ENCODE measurements at regions not wholly inside any gene's neighbourhood (a gene's known extent, or its start where the extent isn't known, plus 50 kb on each side); places are given as distances from the start of the nearest gene placed in this dataset.

DNA sequence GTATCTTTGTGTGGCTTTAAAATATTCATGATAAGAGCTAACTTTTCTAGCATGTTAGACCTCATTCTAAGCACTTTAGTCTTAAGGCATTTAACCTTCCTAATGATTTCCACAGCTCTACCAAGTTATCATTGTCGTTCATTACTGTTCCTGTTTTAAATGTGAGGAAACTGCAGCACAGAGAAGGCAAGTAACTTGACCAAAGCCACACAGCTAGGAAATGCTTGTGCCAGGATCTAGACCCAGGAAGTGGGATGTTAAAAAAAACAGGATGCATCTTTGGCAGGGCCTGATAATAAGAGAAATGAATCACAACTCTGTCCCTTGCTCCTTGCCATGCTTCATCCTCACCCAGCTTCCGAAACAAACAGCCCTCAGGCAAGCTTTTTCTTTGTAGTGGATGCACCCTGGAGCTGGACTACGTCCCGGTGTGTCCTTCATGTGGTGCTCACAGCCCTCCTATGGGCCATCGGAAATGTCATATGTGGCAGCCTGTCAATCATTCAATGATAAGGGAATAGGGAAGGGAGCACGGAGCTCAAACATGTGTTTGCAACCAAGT is 196.9 kb upstream of the RREB1 start:
- H3K36me3 ChIP-seq (ENCODE audit: control insufficient read depth, insufficient read depth, low read length): no peaks in the 10 kb centered on the region
- no peaks in the 10 kb centered on the region for H3K27me3 ChIP-seq (replicated peaks; ENCODE audit: control insufficient read depth, insufficient read depth, low read length)
- no peak for DNase-seq (ENCODE audit: extremely low read depth, insufficient read length)
- TF ChIP-seq, protein P1, sequence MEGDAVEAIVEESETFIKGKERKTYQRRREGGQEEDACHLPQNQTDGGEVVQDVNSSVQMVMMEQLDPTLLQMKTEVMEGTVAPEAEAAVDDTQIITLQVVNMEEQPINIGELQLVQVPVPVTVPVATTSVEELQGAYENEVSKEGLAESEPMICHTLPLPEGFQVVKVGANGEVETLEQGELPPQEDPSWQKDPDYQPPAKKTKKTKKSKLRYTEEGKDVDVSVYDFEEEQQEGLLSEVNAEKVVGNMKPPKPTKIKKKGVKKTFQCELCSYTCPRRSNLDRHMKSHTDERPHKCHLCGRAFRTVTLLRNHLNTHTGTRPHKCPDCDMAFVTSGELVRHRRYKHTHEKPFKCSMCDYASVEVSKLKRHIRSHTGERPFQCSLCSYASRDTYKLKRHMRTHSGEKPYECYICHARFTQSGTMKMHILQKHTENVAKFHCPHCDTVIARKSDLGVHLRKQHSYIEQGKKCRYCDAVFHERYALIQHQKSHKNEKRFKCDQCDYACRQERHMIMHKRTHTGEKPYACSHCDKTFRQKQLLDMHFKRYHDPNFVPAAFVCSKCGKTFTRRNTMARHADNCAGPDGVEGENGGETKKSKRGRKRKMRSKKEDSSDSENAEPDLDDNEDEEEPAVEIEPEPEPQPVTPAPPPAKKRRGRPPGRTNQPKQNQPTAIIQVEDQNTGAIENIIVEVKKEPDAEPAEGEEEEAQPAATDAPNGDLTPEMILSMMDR (IDR thresholded peaks at IDR 0.05; ENCODE audit: insufficient read depth, low read length, poor library complexity, severe bottlenecking): no peak
- H3K4me3 ChIP-seq (replicated peaks; ENCODE audit: low read depth, low read length): no peak overlapping the region

DNA sequence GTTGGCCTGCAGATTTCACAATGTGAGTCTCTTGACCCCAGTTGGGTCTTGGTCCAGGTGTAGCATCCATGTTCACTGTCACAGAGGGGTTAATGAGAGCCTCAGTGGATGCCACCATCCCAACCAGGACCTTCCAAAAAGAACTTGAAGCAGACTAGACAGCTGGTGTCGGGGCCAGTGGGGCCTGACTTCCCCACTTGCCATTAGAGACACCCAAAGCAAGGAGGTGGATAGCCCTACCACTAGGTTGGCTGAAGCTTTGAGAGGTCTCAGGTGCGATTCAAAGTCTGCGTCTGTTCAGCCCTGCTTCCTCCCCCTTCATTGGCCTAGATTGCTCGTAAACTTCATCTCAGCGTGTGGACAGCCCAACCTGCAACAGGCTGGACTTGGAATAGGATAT is 196.4 kb upstream of the RREB1 start:
- TF ChIP-seq, protein P1 (IDR thresholded peaks at IDR 0.05; ENCODE audit: insufficient read depth, low read length, poor library complexity, severe bottlenecking): no peak
- H3K27me3 ChIP-seq (replicated peaks; ENCODE audit: control insufficient read depth, insufficient read depth, low read length): no peaks in the 10 kb centered on the region
- DNase-seq (ENCODE audit: extremely low read depth, insufficient read length): no peak
- H3K4me3 ChIP-seq (replicated peaks; ENCODE audit: low read depth, low read length): no peak overlapping the region
- H3K36me3 ChIP-seq (ENCODE audit: control insufficient read depth, insufficient read depth, low read length): no peaks in the 10 kb centered on the region

DNA sequence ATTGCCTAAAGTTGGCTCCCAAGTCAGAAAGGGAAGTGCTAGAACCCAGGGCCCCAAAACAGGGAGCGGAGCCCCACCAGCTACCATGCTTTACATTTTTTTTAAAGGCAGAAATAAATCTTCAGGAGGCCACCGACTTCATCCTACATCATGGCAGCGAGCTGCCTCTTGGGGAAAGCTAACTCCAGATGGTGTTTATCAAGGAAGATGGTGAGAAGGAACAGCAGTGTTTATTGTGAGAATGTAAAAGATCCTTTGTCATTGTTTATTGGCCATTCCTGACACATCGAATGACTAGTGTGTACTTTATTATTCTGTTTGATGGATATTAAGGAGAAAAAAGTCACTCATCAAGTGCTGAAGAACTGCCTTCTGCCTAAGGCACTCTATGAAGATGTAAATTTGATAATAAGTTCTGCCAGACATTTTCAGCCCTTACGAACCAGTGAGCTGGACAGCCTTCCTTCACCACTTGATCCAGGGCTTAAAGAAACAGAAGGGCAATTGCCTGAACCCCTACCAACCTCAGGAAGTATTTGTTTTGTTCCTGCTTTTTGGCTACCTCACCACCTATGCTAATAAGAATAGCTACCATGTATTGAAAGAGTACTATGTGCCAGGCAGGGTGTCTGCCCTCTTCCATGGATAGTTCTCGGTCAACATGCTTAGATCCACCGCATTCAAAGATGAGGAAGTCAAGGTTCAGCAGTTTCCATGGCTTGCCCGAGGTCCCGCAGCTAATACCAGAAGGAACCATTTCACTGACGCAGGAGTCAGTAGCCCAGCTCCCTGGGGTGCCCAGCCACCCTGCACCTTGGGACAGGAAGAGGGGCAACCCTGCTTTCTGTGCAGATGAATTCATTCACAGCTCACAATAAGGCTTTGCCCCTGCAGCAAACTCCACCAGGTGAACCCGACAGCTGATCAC is 194.7 kb upstream of the RREB1 start:
- no peak for DNase-seq (ENCODE audit: extremely low read depth, insufficient read length)
- Histone ChIP-seq H3K36me3 (ENCODE audit: control insufficient read depth, insufficient read depth, low read length) (no peaks in the 10 kb centered on the region), H3K27me3 (replicated peaks; ENCODE audit: control insufficient read depth, insufficient read depth, low read length) (no peaks in the 10 kb centered on the region), H3K4me3 (replicated peaks; ENCODE audit: low read depth, low read length) (no peak overlapping the region)
- TF ChIP-seq, protein P1 (IDR thresholded peaks at IDR 0.05; ENCODE audit: insufficient read depth, low read length, poor library complexity, severe bottlenecking): no peak

DNA sequence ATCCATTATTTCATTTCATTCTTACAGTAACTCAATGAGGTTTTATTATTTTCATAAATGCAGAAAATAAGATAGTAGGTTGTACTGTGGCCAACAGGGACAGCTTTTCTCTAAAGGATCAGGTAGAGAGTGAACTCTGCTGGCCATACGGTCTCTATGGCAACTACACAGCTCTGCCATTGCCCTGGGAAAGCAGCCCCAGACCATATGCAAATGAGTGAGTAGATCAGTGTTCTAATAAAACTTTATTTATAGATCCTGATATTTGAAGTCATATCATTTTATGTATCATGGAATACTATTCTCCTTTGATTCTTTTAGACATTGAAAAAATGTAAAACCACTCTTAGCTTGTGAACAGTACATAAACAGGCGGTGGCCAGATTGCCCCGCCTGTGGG is 192.5 kb upstream of the RREB1 start:
- Histone ChIP-seq H3K27me3 (replicated peaks; ENCODE audit: control insufficient read depth, insufficient read depth, low read length) (no peaks in the 10 kb centered on the region), H3K36me3 (ENCODE audit: control insufficient read depth, insufficient read depth, low read length) (no peaks in the 10 kb centered on the region), H3K4me3 (replicated peaks; ENCODE audit: low read depth, low read length) (no peak overlapping the region)
- DNase-seq (ENCODE audit: extremely low read depth, insufficient read length): no peak
- TF ChIP-seq, protein P1 (IDR thresholded peaks at IDR 0.05; ENCODE audit: insufficient read depth, low read length, poor library complexity, severe bottlenecking): no peak

DNA sequence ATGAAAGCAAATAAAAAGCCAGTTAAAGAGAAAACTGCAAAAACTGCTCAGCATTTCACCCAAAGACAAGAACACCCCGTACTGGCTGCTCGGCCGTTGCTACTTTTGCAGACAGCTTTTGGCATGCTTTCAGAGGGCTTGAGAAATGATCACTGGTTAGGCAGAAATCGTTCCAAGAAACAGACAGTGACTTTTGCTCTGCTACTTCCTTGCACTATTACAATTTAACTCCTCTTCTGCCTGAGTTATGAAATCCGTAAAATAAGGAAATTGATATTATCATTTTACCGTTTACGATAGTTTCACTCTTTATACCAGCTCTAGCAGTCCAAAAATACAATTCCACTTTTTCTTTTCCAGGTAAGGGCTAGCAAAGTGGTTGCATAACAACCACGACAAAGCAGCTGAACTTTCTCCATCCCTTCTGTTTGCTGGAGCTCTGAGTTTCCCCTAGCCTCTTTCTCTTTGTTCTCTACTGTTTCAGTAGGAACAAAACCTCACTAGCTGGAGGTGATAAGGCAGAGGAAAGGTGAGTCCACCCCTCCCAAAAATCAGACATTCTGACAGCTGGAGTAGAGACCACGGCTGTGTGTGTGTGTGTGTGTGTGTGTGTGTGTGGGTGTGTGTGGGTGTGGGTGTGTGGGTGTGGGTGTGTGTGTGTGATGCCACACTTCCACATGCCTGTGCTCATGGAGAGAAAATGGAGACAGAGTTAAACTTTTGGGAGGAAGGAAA is 191.8 kb upstream of the RREB1 start:
- Histone ChIP-seq H3K36me3 (ENCODE audit: control insufficient read depth, insufficient read depth, low read length) (no peaks in the 10 kb centered on the region), H3K27me3 (replicated peaks; ENCODE audit: control insufficient read depth, insufficient read depth, low read length) (no peaks in the 10 kb centered on the region), H3K4me3 (replicated peaks; ENCODE audit: low read depth, low read length) (no peak overlapping the region)
- TF ChIP-seq, protein P1 (IDR thresholded peaks at IDR 0.05; ENCODE audit: insufficient read depth, low read length, poor library complexity, severe bottlenecking): no peak
- DNase-seq (ENCODE audit: extremely low read depth, insufficient read length): no peak
